ENCODE measurements at regions not wholly inside any gene's neighbourhood (a gene's known extent, or its start where the extent isn't known, plus 50 kb on each side); places are given as distances from the start of the nearest gene placed in this dataset.

- no peak overlapping the region for H4K8ac ChIP-seq (ENCODE audit: low read length)
- H3K4me3 ChIP-seq (ENCODE audit: insufficient read depth in 1 of 2, low read depth in 1 of 2, low read length in 2 of 2) = peak overlapping the region in 1 of 2 experiments; percentile 30
- peak overlapping the region; percentile 17 for H3K9ac ChIP-seq (ENCODE audit: low read length)
- H3K4me2 ChIP-seq (ENCODE audit: low read length, poor library complexity, severe bottlenecking) = no peak overlapping the region
- H3K9me3 ChIP-seq (ENCODE audit: control insufficient read depth, low read length) = no peaks in the 10 kb centered on the region
- H2AFZ ChIP-seq (ENCODE audit: low read depth, low read length) = no peak overlapping the region
- no peaks in the 10 kb centered on the region for H3K4me1 ChIP-seq (ENCODE audit: control insufficient read depth, insufficient read depth, low read depth, low read length)
- no peaks in the 10 kb centered on the region for H3K79me1 ChIP-seq (replicated peaks; ENCODE audit: low read length, poor library complexity, severe bottlenecking)
- no peak overlapping the region for H2BK5ac ChIP-seq (ENCODE audit: low read depth, low read length, poor library complexity, severe bottlenecking)
- no peak overlapping the region for H3K14ac ChIP-seq (ENCODE audit: low read length in 2 of 2)
- no peak overlapping the region for H4K91ac ChIP-seq (ENCODE audit: low read length)
- H3K27ac ChIP-seq (ENCODE audit: low read length, poor library complexity, severe bottlenecking) = no peak overlapping the region
- no peak overlapping the region for H3K4ac ChIP-seq (ENCODE audit: low read depth in 1 of 2, low read length in 2 of 2)
- H3K27me3 ChIP-seq (ENCODE audit: control insufficient read depth in 1 of 2, insufficient read depth in 1 of 2, low read length in 2 of 2) = no peaks in the 10 kb centered on the region
- no peak overlapping the region for H3K18ac ChIP-seq (ENCODE audit: low read depth in 1 of 2, low read length in 2 of 2)
- H2BK12ac ChIP-seq (ENCODE audit: low read length in 2 of 2) = no peak overlapping the region
- no peak overlapping the region for H2BK120ac ChIP-seq (ENCODE audit: low read depth, low read length)
- peak; percentile 21 for DNase-seq
- no peak overlapping the region for H2AK5ac ChIP-seq (ENCODE audit: low read length, severe bottlenecking)
- WGBS = 46% methylated on average over 2 of the region's 3 CpGs
- H3K23ac ChIP-seq (ENCODE audit: low read length in 2 of 2) = no peak overlapping the region
- H2BK15ac ChIP-seq (ENCODE audit: low read depth, poor library complexity, severe bottlenecking) = no peak overlapping the region
- no peaks in the 10 kb centered on the region for H3K36me3 ChIP-seq (ENCODE audit: control insufficient read depth in 1 of 2, insufficient read depth in 2 of 2, low read depth in 1 of 2, low read length in 2 of 2)
Observed at GRCh38 chr3:110165370-110165743, 828.0 kb upstream of the DPPA4 start.

- Histone ChIP-seq H2BK120ac (ENCODE audit: low read depth, low read length) (no peak overlapping the region), H2BK5ac (ENCODE audit: low read depth, low read length, poor library complexity, severe bottlenecking) (no peak overlapping the region), H3K9ac (ENCODE audit: low read length) (peak overlapping the region; percentile 17), H3K4me1 (ENCODE audit: control insufficient read depth, insufficient read depth, low read depth, low read length) (no peaks in the 10 kb centered on the region), H3K4ac (ENCODE audit: low read depth in 1 of 2, low read length in 2 of 2) (peak overlapping the region in 1 of 2 experiments; percentile 32), H2BK12ac (ENCODE audit: low read length in 2 of 2) (peak overlapping the region in 1 of 2 experiments; percentile 72), H3K36me3 (ENCODE audit: control insufficient read depth in 1 of 2, insufficient read depth in 2 of 2, low read depth in 1 of 2, low read length in 2 of 2) (no peaks in the 10 kb centered on the region), H3K23ac (ENCODE audit: low read length in 2 of 2) (no peak overlapping the region), H3K27me3 (ENCODE audit: control insufficient read depth in 1 of 2, insufficient read depth in 1 of 2, low read length in 2 of 2) (no peaks in the 10 kb centered on the region), H3K4me2 (ENCODE audit: low read length, poor library complexity, severe bottlenecking) (no peak overlapping the region), H3K14ac (ENCODE audit: low read length in 2 of 2) (no peak overlapping the region), H4K8ac (ENCODE audit: low read length) (no peak overlapping the region), H2AFZ (ENCODE audit: low read depth, low read length) (no peak overlapping the region), H3K79me1 (replicated peaks; ENCODE audit: low read length, poor library complexity, severe bottlenecking) (no peaks in the 10 kb centered on the region), H2BK15ac (ENCODE audit: low read depth, poor library complexity, severe bottlenecking) (no peak overlapping the region), H3K27ac (ENCODE audit: low read length, poor library complexity, severe bottlenecking) (no peak overlapping the region), H3K9me3 (ENCODE audit: control insufficient read depth, low read length) (no peaks in the 10 kb centered on the region), H4K91ac (ENCODE audit: low read length) (no peak overlapping the region), H3K4me3 (ENCODE audit: insufficient read depth in 1 of 2, low read depth in 1 of 2, low read length in 2 of 2) (peak overlapping the region in 1 of 2 experiments; percentile 30), H3K18ac (ENCODE audit: low read depth in 1 of 2, low read length in 2 of 2) (peak overlapping the region in 1 of 2 experiments; percentile 76), H2AK5ac (ENCODE audit: low read length, severe bottlenecking) (no peak overlapping the region)
- 63% methylated on average over 8 of the region's 8 CpGs for WGBS
- peak; percentile 1 for DNase-seq
Observed at GRCh38 chr3:110165753-110166152, 828.4 kb upstream of the DPPA4 start.

GRCh38 chr3:110166791-110167190 lies 829.4 kb upstream of the DPPA4 start:
- no peaks in the 10 kb centered on the region for H3K79me1 ChIP-seq (replicated peaks; ENCODE audit: low read length, poor library complexity, severe bottlenecking)
- no peak overlapping the region for H2AK5ac ChIP-seq (ENCODE audit: low read length, severe bottlenecking)
- H2BK5ac ChIP-seq (ENCODE audit: low read depth, low read length, poor library complexity, severe bottlenecking) = no peak overlapping the region
- H3K27me3 ChIP-seq (ENCODE audit: control insufficient read depth in 1 of 2, insufficient read depth in 1 of 2, low read length in 2 of 2) = no peaks in the 10 kb centered on the region
- no peak overlapping the region for H3K4me2 ChIP-seq (ENCODE audit: low read length, poor library complexity, severe bottlenecking)
- no peak overlapping the region for H4K8ac ChIP-seq (ENCODE audit: low read length)
- H3K4ac ChIP-seq (ENCODE audit: low read depth in 1 of 2, low read length in 2 of 2) = no peak overlapping the region
- no peak overlapping the region for H3K27ac ChIP-seq (ENCODE audit: low read length, poor library complexity, severe bottlenecking)
- H4K91ac ChIP-seq (ENCODE audit: low read length) = no peak overlapping the region
- H3K23ac ChIP-seq (ENCODE audit: low read length in 2 of 2) = no peak overlapping the region
- no peaks in the 10 kb centered on the region for H3K36me3 ChIP-seq (ENCODE audit: control insufficient read depth in 1 of 2, insufficient read depth in 2 of 2, low read depth in 1 of 2, low read length in 2 of 2)
- H2BK15ac ChIP-seq (ENCODE audit: low read depth, poor library complexity, severe bottlenecking) = no peak overlapping the region
- H2AFZ ChIP-seq (ENCODE audit: low read depth, low read length) = no peak overlapping the region
- no CpG with 5 or more reads among the region's 1 CpG for whole genome bisulfite sequencing
- no peak overlapping the region for H3K18ac ChIP-seq (ENCODE audit: low read depth in 1 of 2, low read length in 2 of 2)
- no peaks in the 10 kb centered on the region for H3K4me1 ChIP-seq (ENCODE audit: control insufficient read depth, insufficient read depth, low read depth, low read length)
- no peaks in the 10 kb centered on the region for H3K9me3 ChIP-seq (ENCODE audit: control insufficient read depth, low read length)
- no peak for DNase-seq
- no peak overlapping the region for H2BK120ac ChIP-seq (ENCODE audit: low read depth, low read length)
- no peak overlapping the region for H3K9ac ChIP-seq (ENCODE audit: low read length)
- H3K4me3 ChIP-seq (ENCODE audit: insufficient read depth in 1 of 2, low read depth in 1 of 2, low read length in 2 of 2) = no peak overlapping the region
- H3K14ac ChIP-seq (ENCODE audit: low read length in 2 of 2) = no peak overlapping the region
- H2BK12ac ChIP-seq (ENCODE audit: low read length in 2 of 2) = no peak overlapping the region

GRCh38 chr3:110174908-110175307 lies 837.6 kb upstream of the DPPA4 start:
- H2AK5ac ChIP-seq (ENCODE audit: low read length, severe bottlenecking) = no peak overlapping the region
- no peak for DNase-seq
- no peaks in the 10 kb centered on the region for H3K27me3 ChIP-seq (ENCODE audit: control insufficient read depth in 1 of 2, insufficient read depth in 1 of 2, low read length in 2 of 2)
- no peak overlapping the region for H4K91ac ChIP-seq (ENCODE audit: low read length)
- H3K36me3 ChIP-seq (ENCODE audit: control insufficient read depth in 1 of 2, insufficient read depth in 2 of 2, low read depth in 1 of 2, low read length in 2 of 2) = no peaks in the 10 kb centered on the region
- H3K14ac ChIP-seq (ENCODE audit: low read length in 2 of 2) = no peak overlapping the region
- H3K9ac ChIP-seq (ENCODE audit: low read length) = no peak overlapping the region
- H3K4me3 ChIP-seq (ENCODE audit: insufficient read depth in 1 of 2, low read depth in 1 of 2, low read length in 2 of 2) = no peak overlapping the region
- 81% methylated on average over 2 of the region's 2 CpGs for WGBS
- no peak overlapping the region for H3K4me2 ChIP-seq (ENCODE audit: low read length, poor library complexity, severe bottlenecking)
- no peak overlapping the region for H2BK5ac ChIP-seq (ENCODE audit: low read depth, low read length, poor library complexity, severe bottlenecking)
- no peak overlapping the region for H2BK120ac ChIP-seq (ENCODE audit: low read depth, low read length)
- H2BK12ac ChIP-seq (ENCODE audit: low read length in 2 of 2) = no peak overlapping the region
- H3K18ac ChIP-seq (ENCODE audit: low read depth in 1 of 2, low read length in 2 of 2) = no peak overlapping the region
- no peak overlapping the region for H2BK15ac ChIP-seq (ENCODE audit: low read depth, poor library complexity, severe bottlenecking)
- H3K79me1 ChIP-seq (replicated peaks; ENCODE audit: low read length, poor library complexity, severe bottlenecking) = no peaks in the 10 kb centered on the region
- no peaks in the 10 kb centered on the region for H3K9me3 ChIP-seq (ENCODE audit: control insufficient read depth, low read length)
- H4K8ac ChIP-seq (ENCODE audit: low read length) = no peak overlapping the region
- H3K4me1 ChIP-seq (ENCODE audit: control insufficient read depth, insufficient read depth, low read depth, low read length) = no peaks in the 10 kb centered on the region
- no peak overlapping the region for H3K23ac ChIP-seq (ENCODE audit: low read length in 2 of 2)
- no peak overlapping the region for H3K4ac ChIP-seq (ENCODE audit: low read depth in 1 of 2, low read length in 2 of 2)
- no peak overlapping the region for H3K27ac ChIP-seq (ENCODE audit: low read length, poor library complexity, severe bottlenecking)
- no peak overlapping the region for H2AFZ ChIP-seq (ENCODE audit: low read depth, low read length)

Measured in mesenchymal stem cell (in vitro differentiated cells and primary cell).